HepG2 (cell line): ENCODE measurements at regions not wholly inside any gene's neighbourhood (a gene's known extent, or its start where the extent isn't known, plus 50 kb on each side); places are given as distances from the start of the nearest gene placed in this dataset.

Source experiments
- GATAD2A ChIP-seq: IDR thresholded peaks from 2 replicates; pipeline ENCODE4 v1.6.1; 2016
- HIVEP1 ChIP-seq: sonication (generic); formaldehyde crosslinking; IDR thresholded peaks from 2 replicates; pipeline ENCODE4 v1.4.0; 2020; ENCODE audit warnings: mild to moderate bottlenecking, missing genetic modification reagents
- HMGA1 ChIP-seq: sonication (generic); formaldehyde crosslinking; conservative IDR thresholded peaks from 2 replicates; pipeline ENCODE4 v1.4.0; 2020; ENCODE audit warnings: missing genetic modification reagents
- KDM5B ChIP-seq: sonication (generic); formaldehyde crosslinking; IDR thresholded peaks from 2 replicates; pipeline ENCODE4 v1.4.0; 2020; ENCODE audit warnings: missing genetic modification reagents, mild to moderate bottlenecking, borderline replicate concordance
- MXD3 ChIP-seq: IDR thresholded peaks from 2 replicates; pipeline ENCODE4 v1.6.1; 2016; ENCODE audit warnings: mild to moderate bottlenecking, missing biosample characterization, missing genetic modification reagents
- NFKB2 ChIP-seq: sonication (generic); formaldehyde crosslinking; IDR thresholded peaks from 2 replicates; pipeline ENCODE4 v1.4.0; 2020; ENCODE audit warnings: missing genetic modification reagents, borderline replicate concordance
- NONO ChIP-seq, 2 experiments: fragments of 450-650 bp in 1 of 2; sonication (generic) in 1 of 2; formaldehyde crosslinking in 1 of 2; IDR thresholded peaks in 1 of 2; conservative IDR thresholded peaks in 1 of 2; 2 replicates each; pipeline versions ENCODE4 v1.6.1 to v1.8.0; 2017 to 2022; ENCODE audit warnings: mild to moderate bottlenecking in 1 of 2, missing genetic modification reagents in 1 of 2, moderate library complexity in 1 of 2
- POGZ ChIP-seq: sonication (generic); formaldehyde crosslinking; IDR thresholded peaks from 2 replicates; pipeline ENCODE4 v1.4.0; 2020; ENCODE audit warnings: mild to moderate bottlenecking, missing genetic modification reagents
- REST ChIP-seq, 2 experiments: IDR thresholded peaks; 2 replicates each; pipeline ENCODE4 v1.6.1; 2011 to 2012; ENCODE audit warnings: low read length in 2 of 2, borderline replicate concordance in 1 of 2, low read depth in 1 of 2, mild to moderate bottlenecking in 1 of 2, moderate library complexity in 1 of 2
- RXRA ChIP-seq: sonication (generic); formaldehyde crosslinking; IDR thresholded peaks from 2 replicates; pipeline ENCODE4 v1.5.1; 2020; ENCODE audit warnings: missing genetic modification reagents
- SOX6 ChIP-seq, 2 experiments: fragments of 450-650 bp in 1 of 2; sonication (generic) in 1 of 2; formaldehyde crosslinking in 1 of 2; IDR thresholded peaks; 2 replicates each; pipeline versions ENCODE4 v1.4.0 to v1.6.1; 2017 to 2020; ENCODE audit warnings: antibody characterized with exemption in 1 of 2, mild to moderate bottlenecking in 1 of 2, missing genetic modification reagents in 1 of 2
- SP4 ChIP-seq: sonication (generic); formaldehyde crosslinking; IDR thresholded peaks from 2 replicates; pipeline ENCODE4 v1.8.1; 2023; ENCODE audit warnings: mild to moderate bottlenecking, missing genetic modification reagents
- ZMYM4 ChIP-seq: sonication (generic); formaldehyde crosslinking; IDR thresholded peaks from 2 replicates; pipeline ENCODE4 v1.8.1; 2023; ENCODE audit warnings: mild to moderate bottlenecking, missing genetic modification reagents
- ZNF224 ChIP-seq: sonication (generic); formaldehyde crosslinking; IDR thresholded peaks from 2 replicates; pipeline ENCODE4 v1.5.0; 2020; ENCODE audit warnings: mild to moderate bottlenecking, missing genetic modification reagents
- ZNF441 ChIP-seq: sonication (generic); formaldehyde crosslinking; IDR thresholded peaks from 2 replicates; pipeline ENCODE4 v1.7.0; 2021; ENCODE audit warnings: missing genetic modification reagents, borderline replicate concordance
- ZNF589 ChIP-seq: sonication (generic); formaldehyde crosslinking; conservative IDR thresholded peaks from 2 replicates; pipeline ENCODE4 v1.8.0; 2022; ENCODE audit warnings: mild to moderate bottlenecking, moderate library complexity, missing genetic modification reagents
- ZNF670 ChIP-seq: sonication (generic); formaldehyde crosslinking; IDR thresholded peaks from 2 replicates; pipeline ENCODE4 v1.8.0; 2022; ENCODE audit warnings: mild to moderate bottlenecking, missing genetic modification reagents, borderline replicate concordance
- ZNF687 ChIP-seq: sonication (generic); formaldehyde crosslinking; IDR thresholded peaks from 2 replicates; pipeline ENCODE4 v1.5.1; 2020; ENCODE audit warnings: mild to moderate bottlenecking, missing genetic modification reagents, moderate library complexity
- ZNF691 ChIP-seq: sonication (generic); formaldehyde crosslinking; IDR thresholded peaks from 2 replicates; pipeline ENCODE4 v1.4.0; 2020; ENCODE audit warnings: missing genetic modification reagents, low read depth, mild to moderate bottlenecking, borderline replicate concordance
- ZNF891 ChIP-seq: sonication (generic); formaldehyde crosslinking; IDR thresholded peaks from 2 replicates; pipeline ENCODE4 v1.5.0; 2020; ENCODE audit warnings: mild to moderate bottlenecking, missing genetic modification reagents

- TF ChIP-seq REST (IDR thresholded peaks at IDR 0.05; ENCODE audit: borderline replicate concordance in 1 of 2, low read depth in 1 of 2, low read length in 2 of 2): 0 out of 4 replicates have a peak, but pooled peaks of 1 of the 2 experiments have one; percentile 7
- no peak for TF ChIP-seq NONO (IDR thresholded peaks at IDR 0.05)
- TF ChIP-seq NONO (CRISPR knock-in tag; conservative IDR thresholded peaks at IDR 0.05): peak; percentile 46; the same call in 1 of the 2 replicates
- TF ChIP-seq ZNF691 (CRISPR knock-in tag): peak; percentile 99
- 0 out of 2 replicates have a peak, but pooled peaks have one; percentile 12 for TF ChIP-seq SP4 (CRISPR knock-in tag)
- peak; percentile 66; the same call in 1 of the 2 replicates for TF ChIP-seq KDM5B
- TF ChIP-seq ZNF670 (CRISPR knock-in tag): peak; percentile 59; the same call in 1 of the 2 replicates
- peak; percentile 70; the same call in 1 of the 2 replicates for TF ChIP-seq POGZ (CRISPR knock-in tag)
- 0 out of 2 replicates have a peak, but pooled peaks have one; percentile 13 for TF ChIP-seq ZNF589 (CRISPR knock-in tag)
- TF ChIP-seq RXRA (CRISPR knock-in tag): 0 out of 2 replicates have a peak, but pooled peaks have one; percentile 20
- peak; percentile 31; the same call in 1 of the 2 replicates for TF ChIP-seq GATAD2A (CRISPR knock-in tag)
- 0 out of 2 replicates have a peak, but pooled peaks have one; percentile 24 for TF ChIP-seq ZMYM4 (CRISPR knock-in tag)
- TF ChIP-seq SOX6 (IDR thresholded peaks at IDR 0.05): no peak
- peak; percentile 43 for TF ChIP-seq SOX6 (CRISPR knock-in tag; IDR thresholded peaks at IDR 0.05)
- TF ChIP-seq HIVEP1: no peak
- 0 out of 2 replicates have a peak, but pooled peaks have one; percentile 39 for TF ChIP-seq NFKB2 (CRISPR knock-in tag)
- no peak for TF ChIP-seq HMGA1 (CRISPR knock-in tag)
- peak; percentile 7; the same call in 1 of the 2 replicates for TF ChIP-seq MXD3
- TF ChIP-seq ZNF441 (CRISPR knock-in tag): no peak
- 0 out of 2 replicates have a peak, but pooled peaks have one; percentile 42 for TF ChIP-seq ZNF891 (CRISPR knock-in tag)
- TF ChIP-seq ZNF687 (CRISPR knock-in tag): peak; percentile 49
- TF ChIP-seq ZNF224 (CRISPR knock-in tag): no peak
Observed at GRCh38 chr6:186340-186965, 105.8 kb upstream of the DUSP22 start (continued).
